Peyer's patch (tissue), 4 donors: ENCODE measurements at regions not wholly inside any gene's neighbourhood (a gene's known extent, or its start where the extent isn't known, plus 50 kb on each side); places are given as distances from the start of the nearest gene placed in this dataset.

ENCODE experiments used
- DNase-seq, 3 donors: peaks; one replicate each; pipeline ENCODE4 v3.0.0-alpha.2; 2017 to 2019
- H3K27ac ChIP-seq, 4 donors: fragments of 200-600 bp; sonication (generic); one replicate each; pipeline ENCODE4 v1.5.1; 2016 to 2019
- H3K27me3 ChIP-seq, 2 donors: fragments of 200-600 bp; sonication (generic); one replicate each; pipeline ENCODE4 v1.5.1; 2019
- H3K36me3 ChIP-seq, 3 donors: fragments of 200-600 bp; sonication (generic); one replicate each; pipeline ENCODE4 v1.5.1; 2016 to 2019
- H3K4me1 ChIP-seq, 4 donors: fragments of 200-600 bp; sonication (generic); one replicate each; pipeline ENCODE4 v1.5.1; 2016 to 2019
- H3K4me3 ChIP-seq, 4 donors: fragments of 200-600 bp; sonication (generic); 1 replicate in 3 of 4; 2 replicates in 1 of 4; pipeline ENCODE4 v1.5.1; 2016 to 2019; ENCODE audit warnings: mild to moderate bottlenecking in 1 of 4
- H3K9me3 ChIP-seq, 4 donors: fragments of 200-600 bp; sonication (generic); one replicate each; pipeline ENCODE4 v1.5.1; 2016 to 2019; ENCODE audit warnings: mild to moderate bottlenecking in 1 of 4
- POLR2A ChIP-seq, 2 donors: fragments of 450-650 bp; IDR thresholded peaks; one replicate each; pipeline ENCODE4 v1.5.1; 2017; ENCODE audit warnings: antibody characterized with exemption in 2 of 2, mild to moderate bottlenecking in 2 of 2, moderate library complexity in 2 of 2
- TF ChIP-seq, protein P1 (sequence below), 6 experiments: fragments of 450-650 bp in 4 of 6; fragments of 200-600 bp in 2 of 6; sonication (generic) in 1 of 6; IDR thresholded peaks; one replicate each; pipeline ENCODE4 v1.5.1; 2017 to 2019; ENCODE audit warnings: antibody characterized with exemption in 6 of 6, mild to moderate bottlenecking in 3 of 6, moderate library complexity in 1 of 6

DNA sequence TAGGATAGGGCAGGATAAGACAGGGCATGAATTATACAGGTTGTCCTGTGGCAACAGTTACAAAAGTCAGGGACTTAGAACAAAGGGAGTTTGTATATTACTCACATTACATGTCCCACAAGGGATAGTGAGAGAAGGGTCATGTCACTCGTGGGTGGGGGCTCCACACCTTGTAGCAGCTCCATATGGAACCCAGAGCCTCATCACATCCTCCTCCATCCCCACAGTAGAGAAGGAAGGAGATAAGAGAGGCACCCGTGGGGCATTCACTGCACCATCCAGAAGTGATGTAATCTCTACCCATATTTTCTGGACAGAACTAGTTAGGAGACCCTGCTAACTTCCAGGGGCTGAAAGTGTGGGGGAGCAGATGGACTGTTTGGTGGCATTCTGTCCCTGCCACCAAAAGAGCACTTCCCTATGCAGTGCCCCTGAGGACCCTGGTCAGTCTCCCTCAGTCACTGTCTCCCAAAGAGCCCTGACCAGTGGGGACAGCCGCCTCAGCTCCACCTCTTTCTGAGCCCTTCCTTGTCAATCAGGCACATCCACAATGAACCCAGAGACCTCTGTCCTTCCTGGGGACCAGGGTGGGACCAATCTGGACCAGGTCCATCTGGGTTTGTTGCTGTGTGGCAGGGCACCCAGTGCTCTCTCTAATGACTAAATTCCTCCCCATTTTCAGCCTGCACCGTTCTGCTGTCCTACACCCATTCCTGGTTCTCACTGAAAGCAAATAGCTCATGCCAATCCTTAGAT lies 154.8 kb upstream of the ETV3 start:
- TF ChIP-seq, protein P1, sequence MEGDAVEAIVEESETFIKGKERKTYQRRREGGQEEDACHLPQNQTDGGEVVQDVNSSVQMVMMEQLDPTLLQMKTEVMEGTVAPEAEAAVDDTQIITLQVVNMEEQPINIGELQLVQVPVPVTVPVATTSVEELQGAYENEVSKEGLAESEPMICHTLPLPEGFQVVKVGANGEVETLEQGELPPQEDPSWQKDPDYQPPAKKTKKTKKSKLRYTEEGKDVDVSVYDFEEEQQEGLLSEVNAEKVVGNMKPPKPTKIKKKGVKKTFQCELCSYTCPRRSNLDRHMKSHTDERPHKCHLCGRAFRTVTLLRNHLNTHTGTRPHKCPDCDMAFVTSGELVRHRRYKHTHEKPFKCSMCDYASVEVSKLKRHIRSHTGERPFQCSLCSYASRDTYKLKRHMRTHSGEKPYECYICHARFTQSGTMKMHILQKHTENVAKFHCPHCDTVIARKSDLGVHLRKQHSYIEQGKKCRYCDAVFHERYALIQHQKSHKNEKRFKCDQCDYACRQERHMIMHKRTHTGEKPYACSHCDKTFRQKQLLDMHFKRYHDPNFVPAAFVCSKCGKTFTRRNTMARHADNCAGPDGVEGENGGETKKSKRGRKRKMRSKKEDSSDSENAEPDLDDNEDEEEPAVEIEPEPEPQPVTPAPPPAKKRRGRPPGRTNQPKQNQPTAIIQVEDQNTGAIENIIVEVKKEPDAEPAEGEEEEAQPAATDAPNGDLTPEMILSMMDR (IDR thresholded peaks at IDR 0.05): no peak
- TF ChIP-seq POLR2A (IDR thresholded peaks at IDR 0.05): no peak
- Histone ChIP-seq H3K27me3 (no peaks in the 10 kb centered on the region), H3K4me1 (no peaks in the 10 kb centered on the region), H3K4me3 (no peak overlapping the region), H3K36me3 (no peaks in the 10 kb centered on the region), H3K9me3 (no peaks in the 10 kb centered on the region), H3K27ac (no peak overlapping the region)
- DNase-seq: no peak

DNA sequence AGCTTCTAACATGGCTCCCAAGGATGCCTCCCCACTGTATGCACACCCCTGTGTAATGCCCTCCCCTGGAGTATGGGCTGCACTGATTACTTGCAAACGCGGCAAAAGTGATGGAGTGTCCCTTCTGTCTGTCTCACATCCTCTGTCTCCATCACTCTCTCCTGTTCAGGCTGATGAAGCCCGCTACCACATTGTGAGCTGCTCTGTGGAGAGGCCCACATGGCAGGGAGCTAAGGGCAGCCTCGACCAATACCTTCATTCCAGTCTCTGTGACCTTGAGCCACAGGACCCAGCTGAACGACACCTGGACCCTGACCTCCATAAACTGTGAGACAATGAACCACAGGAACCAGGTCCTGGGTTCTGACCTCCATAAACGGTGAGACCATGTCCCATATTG lies 154.1 kb upstream of the ETV3 start:
- Histone ChIP-seq H3K4me1 (no peaks in the 10 kb centered on the region), H3K4me3 (no peak overlapping the region), H3K36me3 (no peaks in the 10 kb centered on the region), H3K27ac (no peak overlapping the region), H3K9me3 (no peaks in the 10 kb centered on the region), H3K27me3 (no peaks in the 10 kb centered on the region)
- no peak for DNase-seq
- TF ChIP-seq, protein P1 (IDR thresholded peaks at IDR 0.05): no peak
- TF ChIP-seq POLR2A (IDR thresholded peaks at IDR 0.05): no peak

DNA sequence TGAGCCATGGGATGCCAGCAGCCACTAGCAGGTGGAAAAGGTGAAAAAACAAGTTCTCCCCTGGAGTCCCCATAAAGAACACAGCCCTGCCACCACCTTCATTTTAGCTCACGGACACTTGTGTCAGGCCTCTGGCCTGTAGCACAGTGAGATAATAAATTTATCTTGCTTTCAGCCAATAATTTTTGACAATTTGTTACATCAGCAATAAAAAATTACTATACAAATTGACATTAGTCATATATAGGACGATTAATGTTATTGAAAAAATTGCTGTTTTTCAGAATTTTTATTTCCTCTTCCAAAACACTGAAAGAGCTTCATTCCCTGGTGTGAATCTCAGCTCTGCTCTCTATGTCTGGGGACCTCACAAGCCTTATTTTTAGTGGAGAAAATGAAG lies 152.9 kb upstream of the ETV3 start:
- Histone ChIP-seq H3K27ac (no peak overlapping the region), H3K4me1 (no peaks in the 10 kb centered on the region), H3K9me3 (no peaks in the 10 kb centered on the region), H3K36me3 (no peaks in the 10 kb centered on the region), H3K4me3 (no peak overlapping the region), H3K27me3 (no peaks in the 10 kb centered on the region)
- TF ChIP-seq POLR2A (IDR thresholded peaks at IDR 0.05): no peak
- TF ChIP-seq, protein P1 (IDR thresholded peaks at IDR 0.05): no peak
- DNase-seq: no peak

DNA sequence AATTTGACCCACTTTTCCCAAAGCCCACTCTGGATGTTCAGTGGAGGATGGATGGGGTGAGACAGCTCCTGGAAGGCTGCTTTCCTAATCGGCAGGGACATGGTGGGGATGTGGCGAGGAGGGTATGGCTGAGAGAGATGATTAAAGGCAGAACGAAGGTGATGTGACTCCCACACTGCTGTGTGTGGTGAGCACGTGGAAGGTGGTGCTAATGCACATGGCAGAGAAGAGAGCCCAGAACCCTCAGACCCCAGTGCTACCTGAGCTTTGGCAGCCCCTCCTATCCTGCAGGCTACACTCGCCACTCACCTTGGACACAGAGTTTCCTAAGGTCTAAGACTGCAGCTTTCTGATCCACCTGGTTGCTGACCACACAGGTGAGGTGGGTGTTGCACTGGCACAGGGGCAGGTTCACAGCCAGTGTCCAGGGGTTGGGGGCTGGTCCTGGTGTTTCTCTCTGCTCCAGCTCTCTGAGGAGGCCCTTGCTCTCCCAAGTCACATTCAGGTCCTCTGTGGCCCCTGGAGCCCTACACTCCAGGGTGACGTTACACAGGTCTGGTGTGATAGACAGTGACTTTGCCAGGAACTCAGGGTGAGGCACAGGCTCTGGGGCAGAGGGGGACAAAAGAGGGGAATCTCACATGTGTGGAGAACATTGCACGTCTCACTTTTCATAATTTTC lies 151.4 kb upstream of the ETV3 start:
- TF ChIP-seq, protein P1 (IDR thresholded peaks at IDR 0.05): no peak
- TF ChIP-seq POLR2A (IDR thresholded peaks at IDR 0.05): no peak

GRCh38 chr1:157288996-157289395 lies 150.8 kb upstream of the ETV3 start:
- H3K4me3 ChIP-seq: no peak overlapping the region
- no peak for DNase-seq
- H3K27ac ChIP-seq: no peak overlapping the region
- H3K9me3 ChIP-seq: no peaks in the 10 kb centered on the region
- no peaks in the 10 kb centered on the region for H3K27me3 ChIP-seq
- TF ChIP-seq, protein P1 (IDR thresholded peaks at IDR 0.05): no peak
- TF ChIP-seq POLR2A (IDR thresholded peaks at IDR 0.05): no peak
- H3K4me1 ChIP-seq: no peaks in the 10 kb centered on the region
- no peaks in the 10 kb centered on the region for H3K36me3 ChIP-seq

More for the DNA sequence above, 151.4 kb upstream of the ETV3 start:
- DNase-seq: no peak
- Histone ChIP-seq H3K27me3 (no peaks in the 10 kb centered on the region), H3K36me3 (no peaks in the 10 kb centered on the region), H3K27ac (no peak overlapping the region), H3K4me1 (no peaks in the 10 kb centered on the region), H3K9me3 (no peaks in the 10 kb centered on the region), H3K4me3 (no peak overlapping the region)
